CD4-positive, alpha-beta T cell treated with Interferon alpha-2 for 1 hour (primary cell): ENCODE measurements at regions not wholly inside any gene's neighbourhood (a gene's known extent, or its start where the extent isn't known, plus 50 kb on each side); places are given as distances from the start of the nearest gene placed in this dataset.
"Not testable (repeated sequence)": the region's sequence is repeated elsewhere in the genome, so short reads cannot be mapped to it uniquely, and the experiment has no call there.

Experiments
- DNase-seq, 2 donors: peaks; one replicate each; pipeline ENCODE4 v3.0.0-alpha.2; 2020 to 2022

GRCh38 chr6:133130863-133131262, 110.3 kb upstream of the EYA4 start:
- DNase-seq, result no peak

GRCh38 chr6:133131621-133132465, 109.3 kb upstream of the EYA4 start:
- no peak for DNase-seq

GRCh38 chr6:133132466-133132971, 108.6 kb upstream of the EYA4 start:
- DNase-seq, result no peak

GRCh38 chr6:133136177-133136880, 104.8 kb upstream of the EYA4 start:
- DNase-seq, result no peak

GRCh38 chr6:133147470-133148184, 93.5 kb upstream of the EYA4 start:
- DNase-seq, result not testable (repeated sequence)

GRCh38 chr6:133156689-133157088, 84.5 kb upstream of the EYA4 start:
- DNase-seq, result no peak

GRCh38 chr6:133157995-133158394, 83.2 kb upstream of the EYA4 start:
- DNase-seq, result no peak

GRCh38 chr6:133159255-133159795, 81.8 kb upstream of the EYA4 start:
- DNase-seq, result no peak

GRCh38 chr6:133160536-133160935, 80.6 kb upstream of the EYA4 start:
- DNase-seq, result no peak

- no peak for DNase-seq
Measured at GRCh38 chr6:133165235-133165634, 75.9 kb upstream of the EYA4 start.

GRCh38 chr6:133166766-133167165, 74.4 kb upstream of the EYA4 start:
- no peak for DNase-seq

- DNase-seq, result no peak
Measured at GRCh38 chr6:133169901-133170300, 71.3 kb upstream of the EYA4 start.

GRCh38 chr6:133170602-133171001, 70.6 kb upstream of the EYA4 start:
- DNase-seq, result no peak

- DNase-seq, result no peak
Measured at GRCh38 chr6:133171989-133172604, 69.1 kb upstream of the EYA4 start.

GRCh38 chr6:133173276-133173675, 67.9 kb upstream of the EYA4 start:
- DNase-seq, result no peak

- DNase-seq, result no peak
Measured at GRCh38 chr6:133179481-133179880, 61.7 kb upstream of the EYA4 start.

- no peak for DNase-seq
Measured at GRCh38 chr6:133183691-133184090, 57.5 kb upstream of the EYA4 start.

- no peak for DNase-seq
Measured at GRCh38 chr6:133184798-133185372, 56.3 kb upstream of the EYA4 start.

- DNase-seq, result no peak
Measured at GRCh38 chr6:133185731-133186130, 55.4 kb upstream of the EYA4 start.

GRCh38 chr6:133187114-133187513, 54.0 kb upstream of the EYA4 start:
- no peak for DNase-seq

GRCh38 chr6:133187657-133188453, 53.3 kb upstream of the EYA4 start:
- no peak for DNase-seq
